HEK293 (cell line): ENCODE measurements at regions not wholly inside any gene's neighbourhood (a gene's known extent, or its start where the extent isn't known, plus 50 kb on each side); places are given as distances from the start of the nearest gene placed in this dataset.
"Not testable (repeated sequence)": the region's sequence is repeated elsewhere in the genome, so short reads cannot be mapped to it uniquely, and the experiment has no call there.

Source experiments
- GLIS1 ChIP-seq: fragments of 450-650 bp; formaldehyde crosslinking; IDR thresholded peaks from 2 replicates; pipeline ENCODE4 v1.5.1; 2016; ENCODE audit warnings: missing biosample characterization, missing genetic modification characterization
- KLF7 ChIP-seq: fragments of 450-650 bp; formaldehyde crosslinking; IDR thresholded peaks from 2 replicates; pipeline ENCODE4 v1.5.1; 2016; ENCODE audit warnings: missing biosample characterization, missing genetic modification characterization, borderline replicate concordance
- MYNN ChIP-seq: fragments of 450-650 bp; formaldehyde crosslinking; IDR thresholded peaks from 2 replicates; pipeline ENCODE4 v1.5.1; 2016; ENCODE audit warnings: missing biosample characterization, missing genetic modification characterization, borderline replicate concordance
- REST ChIP-seq: fragments of 450-650 bp; formaldehyde crosslinking; IDR thresholded peaks from 2 replicates; pipeline ENCODE4 v1.5.1; 2016; ENCODE audit warnings: missing biosample characterization, missing genetic modification characterization
- YY1 ChIP-seq: fragments of 450-650 bp; formaldehyde crosslinking; IDR thresholded peaks from 2 replicates; pipeline ENCODE4 v1.5.1; 2018; ENCODE audit warnings: missing biosample characterization, missing genetic modification characterization
- ZFP37 ChIP-seq: fragments of 450-650 bp; formaldehyde crosslinking; IDR thresholded peaks from 2 replicates; pipeline ENCODE4 v1.5.1; 2016; ENCODE audit warnings: missing biosample characterization, missing genetic modification characterization
- ZNF10 ChIP-seq: fragments of 450-650 bp; formaldehyde crosslinking; IDR thresholded peaks from 2 replicates; pipeline ENCODE4 v1.5.1; 2017; ENCODE audit warnings: missing biosample characterization, missing genetic modification characterization
- ZNF146 ChIP-seq: fragments of 450-650 bp; formaldehyde crosslinking; IDR thresholded peaks from 2 replicates; pipeline ENCODE4 v1.5.1; 2016; ENCODE audit warnings: missing biosample characterization, missing genetic modification characterization
- ZNF292 ChIP-seq: fragments of 450-650 bp; formaldehyde crosslinking; IDR thresholded peaks from 2 replicates; pipeline ENCODE4 v1.5.1; 2016; ENCODE audit warnings: low read depth, missing biosample characterization, missing genetic modification characterization, borderline replicate concordance
- ZNF449 ChIP-seq: fragments of 450-650 bp; formaldehyde crosslinking; IDR thresholded peaks from 2 replicates; pipeline ENCODE4 v1.5.1; 2017; ENCODE audit warnings: missing biosample characterization, mild to moderate bottlenecking, missing genetic modification characterization, moderate library complexity
- TF ChIP-seq, protein P1 (sequence below): fragments of 450-650 bp; formaldehyde crosslinking; IDR thresholded peaks from 2 replicates; pipeline ENCODE4 v1.5.1; 2016; ENCODE audit warnings: missing biosample characterization, missing genetic modification characterization
- TF ChIP-seq, protein P2 (sequence below): fragments of 450-650 bp; formaldehyde crosslinking; IDR thresholded peaks from 2 replicates; pipeline ENCODE4 v1.5.1; 2016; ENCODE audit warnings: missing biosample characterization, missing genetic modification characterization

DNA sequence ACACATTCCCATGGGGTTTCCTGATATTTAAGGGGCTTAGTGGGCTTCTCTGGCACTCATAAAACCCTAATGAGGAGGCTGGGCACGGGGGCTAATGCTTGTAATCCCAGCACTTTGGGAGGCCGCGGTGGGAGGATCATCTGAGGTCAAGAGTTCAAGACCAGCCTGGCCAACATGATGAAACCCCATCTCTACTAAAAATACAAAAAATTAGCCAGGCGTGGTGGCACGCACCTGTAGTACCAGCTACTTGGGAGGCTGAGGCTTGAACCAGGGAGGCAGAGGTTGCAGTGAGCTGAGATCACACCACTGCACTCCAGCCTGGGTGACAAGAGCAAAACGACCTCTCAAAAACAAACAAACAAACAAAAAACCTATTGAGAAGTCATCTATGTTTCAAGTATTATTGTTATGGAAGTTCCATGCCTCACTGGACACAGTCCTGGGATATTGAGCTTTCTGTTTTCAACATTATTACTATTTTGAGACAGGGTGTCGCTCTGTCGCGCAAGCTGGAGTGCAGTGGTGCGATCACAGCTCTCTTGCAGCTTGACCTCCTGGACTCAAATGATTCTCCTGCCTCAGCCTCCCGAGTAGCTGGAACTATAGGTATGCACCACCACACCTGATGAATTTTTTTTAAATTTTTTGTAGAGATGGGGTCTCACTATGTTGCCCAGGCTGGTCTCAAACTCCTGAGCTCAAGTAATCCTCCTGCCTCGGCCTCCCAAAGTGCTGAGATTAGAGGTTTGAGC, 297.9 kb downstream of the GOLGA6L6 start:
- TF ChIP-seq ZNF10; REST; MYNN; YY1 (tag by site-specific recombination); ZNF146 (tag by site-specific recombination); ZNF449 (tag by site-specific recombination); KLF7; GLIS1 (tag by site-specific recombination); ZNF292; ZFP37 (tag by site-specific recombination): not testable (repeated sequence)
- TF ChIP-seq, protein P1, sequence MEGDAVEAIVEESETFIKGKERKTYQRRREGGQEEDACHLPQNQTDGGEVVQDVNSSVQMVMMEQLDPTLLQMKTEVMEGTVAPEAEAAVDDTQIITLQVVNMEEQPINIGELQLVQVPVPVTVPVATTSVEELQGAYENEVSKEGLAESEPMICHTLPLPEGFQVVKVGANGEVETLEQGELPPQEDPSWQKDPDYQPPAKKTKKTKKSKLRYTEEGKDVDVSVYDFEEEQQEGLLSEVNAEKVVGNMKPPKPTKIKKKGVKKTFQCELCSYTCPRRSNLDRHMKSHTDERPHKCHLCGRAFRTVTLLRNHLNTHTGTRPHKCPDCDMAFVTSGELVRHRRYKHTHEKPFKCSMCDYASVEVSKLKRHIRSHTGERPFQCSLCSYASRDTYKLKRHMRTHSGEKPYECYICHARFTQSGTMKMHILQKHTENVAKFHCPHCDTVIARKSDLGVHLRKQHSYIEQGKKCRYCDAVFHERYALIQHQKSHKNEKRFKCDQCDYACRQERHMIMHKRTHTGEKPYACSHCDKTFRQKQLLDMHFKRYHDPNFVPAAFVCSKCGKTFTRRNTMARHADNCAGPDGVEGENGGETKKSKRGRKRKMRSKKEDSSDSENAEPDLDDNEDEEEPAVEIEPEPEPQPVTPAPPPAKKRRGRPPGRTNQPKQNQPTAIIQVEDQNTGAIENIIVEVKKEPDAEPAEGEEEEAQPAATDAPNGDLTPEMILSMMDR (tag by site-specific recombination), result not testable (repeated sequence)
- TF ChIP-seq, protein P2, sequence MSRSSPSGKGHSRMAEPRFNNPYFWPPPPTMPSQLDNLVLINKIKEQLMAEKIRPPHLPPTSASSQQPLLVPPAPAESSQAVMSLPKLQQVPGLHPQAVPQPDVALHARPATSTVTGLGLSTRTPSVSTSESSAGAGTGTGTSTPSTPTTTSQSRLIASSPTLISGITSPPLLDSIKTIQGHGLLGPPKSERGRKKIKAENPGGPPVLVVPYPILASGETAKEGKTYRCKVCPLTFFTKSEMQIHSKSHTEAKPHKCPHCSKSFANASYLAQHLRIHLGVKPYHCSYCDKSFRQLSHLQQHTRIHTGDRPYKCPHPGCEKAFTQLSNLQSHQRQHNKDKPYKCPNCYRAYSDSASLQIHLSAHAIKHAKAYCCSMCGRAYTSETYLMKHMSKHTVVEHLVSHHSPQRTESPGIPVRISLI (tag by site-specific recombination), result not testable (repeated sequence)
